C4-2B (cell line): ENCODE measurements at regions not wholly inside any gene's neighbourhood (a gene's known extent, or its start where the extent isn't known, plus 50 kb on each side); places are given as distances from the start of the nearest gene placed in this dataset.

ENCODE experiments used
- H3K27ac ChIP-seq: fragments of 450-650 bp; 2 replicates; pipeline ENCODE4 v1.5.1; 2017
- CTCF ChIP-seq: fragments of 450-650 bp; conservative IDR thresholded peaks from 2 replicates; pipeline ENCODE4 v1.5.1; 2017; ENCODE audit warnings: mild to moderate bottlenecking
- ZFX ChIP-seq: fragments of 450-650 bp; IDR thresholded peaks from 2 replicates; pipeline ENCODE4 v1.6.1; 2017

DNA sequence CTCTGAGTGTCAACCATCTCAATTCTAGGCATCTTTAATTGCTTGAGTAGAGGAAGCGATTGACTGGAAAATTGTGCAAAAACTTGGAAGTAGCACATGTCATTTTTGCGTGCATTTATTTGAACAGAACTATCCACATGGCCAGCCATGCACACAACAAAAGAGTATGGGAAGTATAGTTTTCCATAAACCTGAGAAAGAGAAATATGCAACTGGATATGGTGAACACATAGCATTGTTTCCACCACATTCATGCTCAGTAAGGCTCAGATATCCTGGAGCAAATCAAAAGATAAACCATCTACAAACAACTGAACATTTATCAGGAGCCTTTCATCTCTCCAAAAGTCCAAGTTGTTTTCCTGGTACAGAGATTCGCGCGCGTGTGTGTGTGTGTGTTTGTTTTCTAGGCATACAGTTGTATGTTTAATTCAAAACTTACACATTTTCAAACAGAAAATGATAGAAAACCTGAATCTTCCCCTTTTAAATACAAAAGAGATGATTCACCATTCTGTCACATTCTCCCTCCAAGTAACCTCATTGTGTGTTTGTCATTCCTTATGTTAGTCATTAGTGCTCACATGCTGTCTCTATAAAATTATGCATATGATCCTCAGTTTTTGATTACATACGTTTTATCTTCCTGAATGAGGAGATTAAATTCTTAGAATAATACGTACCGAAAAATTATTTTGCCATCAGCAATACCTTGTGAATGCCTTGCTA is 780.4 kb upstream of the NRXN1 start:
- TF ChIP-seq ZFX, result no peak
- TF ChIP-seq CTCF, result no peak

GRCh38 chr2:51810197-51810596 is 778.3 kb upstream of the NRXN1 start:
- no peak overlapping the region for H3K27ac ChIP-seq
- TF ChIP-seq CTCF (no peak), ZFX (no peak)

More for the DNA sequence above, 780.4 kb upstream of the NRXN1 start:
- H3K27ac ChIP-seq, result no peak overlapping the region

DNA sequence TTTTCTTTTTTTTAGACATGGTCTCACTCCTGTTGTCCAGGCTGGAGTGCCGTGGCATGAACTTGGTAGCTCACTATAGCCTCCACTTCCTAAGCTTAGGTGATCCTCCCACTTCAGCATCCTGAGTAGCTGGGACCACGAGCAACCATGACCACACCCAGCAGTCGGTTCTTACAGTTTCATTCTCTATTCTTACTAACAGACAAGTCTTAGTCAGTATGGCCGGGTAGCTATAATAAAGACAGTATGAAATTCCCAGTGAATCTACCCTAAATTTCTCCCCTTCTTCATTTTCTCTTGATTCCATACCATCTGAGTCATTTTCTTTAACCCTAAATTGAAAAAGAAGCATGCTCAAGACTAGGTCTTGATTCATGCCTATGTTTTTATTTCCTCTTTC is 775.3 kb upstream of the NRXN1 start:
- TF ChIP-seq CTCF (no peak), ZFX (no peak)
- H3K27ac ChIP-seq, result no peak overlapping the region

GRCh38 chr2:51795248-51795888 is 763.4 kb upstream of the NRXN1 start:
- TF ChIP-seq CTCF, result peak; percentile 24
- no peak for TF ChIP-seq ZFX
- H3K27ac ChIP-seq, result no peak overlapping the region

GRCh38 chr2:51791496-51791895 is 759.6 kb upstream of the NRXN1 start:
- TF ChIP-seq CTCF (no peak), ZFX (no peak)

GRCh38 chr2:51790854-51791253 is 758.9 kb upstream of the NRXN1 start:
- TF ChIP-seq CTCF (no peak), ZFX (no peak)
- no peak overlapping the region for H3K27ac ChIP-seq

More at GRCh38 chr2:51791496-51791895, 759.6 kb upstream of the NRXN1 start:
- no peak overlapping the region for H3K27ac ChIP-seq

DNA sequence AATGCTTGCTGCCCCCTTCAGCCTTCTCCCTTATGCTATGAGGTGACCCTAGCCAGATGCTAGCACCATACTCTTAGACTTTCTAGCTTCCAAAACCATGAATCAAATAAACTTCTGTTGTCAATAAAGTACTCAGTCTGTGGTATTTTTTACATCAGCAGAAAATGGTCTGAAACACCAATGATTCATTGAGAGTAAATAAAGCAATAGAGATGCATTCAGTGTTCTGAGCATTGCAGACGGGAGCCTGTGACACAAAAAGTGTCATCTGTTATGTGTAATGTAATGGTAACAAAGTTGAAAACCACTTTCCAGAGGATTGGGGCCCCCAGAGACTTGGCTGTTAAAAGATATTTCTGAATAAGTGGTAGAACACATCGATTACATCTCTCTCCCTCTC is 758.0 kb upstream of the NRXN1 start:
- no peak for TF ChIP-seq ZFX
- TF ChIP-seq CTCF, result no peak

More for the DNA sequence above, 758.0 kb upstream of the NRXN1 start:
- H3K27ac ChIP-seq, result no peak overlapping the region
